Hepatocyte (in vitro differentiated cells): ENCODE measurements at regions not wholly inside any gene's neighbourhood (a gene's known extent, or its start where the extent isn't known, plus 50 kb on each side); places are given as distances from the start of the nearest gene placed in this dataset.

Experiments used
- EZH2 ChIP-seq: fragments of 200-600 bp; sonication (generic); IDR thresholded peaks from 2 replicates; pipeline ENCODE4 v1.6.1; 2016; ENCODE audit warnings: antibody characterized with exemption, mild to moderate bottlenecking, borderline replicate concordance
- TF ChIP-seq, protein P1 (sequence below): fragments of 200-600 bp; sonication (generic); IDR thresholded peaks from 2 replicates; pipeline ENCODE4 v1.5.1; 2016; ENCODE audit warnings: antibody characterized with exemption, mild to moderate bottlenecking; ENCODE audit not compliant: poor library complexity

DNA sequence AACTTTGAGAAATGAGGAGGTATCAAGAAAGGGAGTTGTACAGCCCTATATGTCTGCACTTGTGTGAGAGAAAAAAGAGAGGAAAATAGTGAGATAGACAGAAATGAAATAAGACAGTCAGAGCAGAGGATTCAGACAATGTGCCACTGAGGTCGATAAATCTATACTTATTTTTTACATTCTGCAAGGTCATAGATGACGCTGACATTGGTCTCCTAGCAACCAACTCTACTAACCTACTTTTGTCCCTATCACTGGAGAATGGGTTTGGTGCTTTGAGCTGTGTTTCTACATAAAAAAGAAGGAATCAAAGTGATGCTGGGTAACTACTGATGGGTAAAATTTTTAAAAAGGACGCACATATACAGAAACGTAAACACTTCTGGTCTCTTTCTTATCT is 573.3 kb upstream of the RORB start:
- TF ChIP-seq, protein P1, sequence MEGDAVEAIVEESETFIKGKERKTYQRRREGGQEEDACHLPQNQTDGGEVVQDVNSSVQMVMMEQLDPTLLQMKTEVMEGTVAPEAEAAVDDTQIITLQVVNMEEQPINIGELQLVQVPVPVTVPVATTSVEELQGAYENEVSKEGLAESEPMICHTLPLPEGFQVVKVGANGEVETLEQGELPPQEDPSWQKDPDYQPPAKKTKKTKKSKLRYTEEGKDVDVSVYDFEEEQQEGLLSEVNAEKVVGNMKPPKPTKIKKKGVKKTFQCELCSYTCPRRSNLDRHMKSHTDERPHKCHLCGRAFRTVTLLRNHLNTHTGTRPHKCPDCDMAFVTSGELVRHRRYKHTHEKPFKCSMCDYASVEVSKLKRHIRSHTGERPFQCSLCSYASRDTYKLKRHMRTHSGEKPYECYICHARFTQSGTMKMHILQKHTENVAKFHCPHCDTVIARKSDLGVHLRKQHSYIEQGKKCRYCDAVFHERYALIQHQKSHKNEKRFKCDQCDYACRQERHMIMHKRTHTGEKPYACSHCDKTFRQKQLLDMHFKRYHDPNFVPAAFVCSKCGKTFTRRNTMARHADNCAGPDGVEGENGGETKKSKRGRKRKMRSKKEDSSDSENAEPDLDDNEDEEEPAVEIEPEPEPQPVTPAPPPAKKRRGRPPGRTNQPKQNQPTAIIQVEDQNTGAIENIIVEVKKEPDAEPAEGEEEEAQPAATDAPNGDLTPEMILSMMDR, result no peak
- TF ChIP-seq EZH2, result no peak
